ENCODE measurements at regions not wholly inside any gene's neighbourhood (a gene's known extent, or its start where the extent isn't known, plus 50 kb on each side); places are given as distances from the start of the nearest gene placed in this dataset.

- ChIA-PET CTCF (no interaction called here), POLR2A (no interaction called here)
- no peaks in the 10 kb centered on the region for H3K27me3 Mint-ChIP-seq (ENCODE audit: low read depth)
- peaks cover 4% of the 10 kb centered on the region; the same call in 1 of the 2 replicates for H3K9me3 Mint-ChIP-seq
- no peak for ATAC-seq
- no peak overlapping the region for H3K27ac Mint-ChIP-seq
- no peak overlapping the region for H3K4me3 Mint-ChIP-seq
- no peaks in the 10 kb centered on the region for H3K4me1 Mint-ChIP-seq
- no peaks in the 10 kb centered on the region for H3K36me3 Mint-ChIP-seq
- DNase-seq (ENCODE audit: low spot score) = no peak
- no peak for TF ChIP-seq FOXP4 (CRISPR knock-in tag; IDR thresholded peaks at IDR 0.05)
- no peak for TF ChIP-seq ZBTB21 (CRISPR knock-in tag; IDR thresholded peaks at IDR 0.05; ENCODE audit: borderline replicate concordance)
- no peak for TF ChIP-seq IRF2 (CRISPR knock-in tag; IDR thresholded peaks at IDR 0.05; ENCODE audit: borderline replicate concordance, low read depth)
- no peak for TF ChIP-seq USF1 (CRISPR knock-in tag; IDR thresholded peaks at IDR 0.05)
- no peak for TF ChIP-seq CREM (CRISPR knock-in tag; IDR thresholded peaks at IDR 0.05)
- TF ChIP-seq STAT6 (CRISPR knock-in tag; conservative IDR thresholded peaks at IDR 0.05; ENCODE audit: low read depth) = no peak
Observed at GRCh38 chr11:104819603-104820002, 78.7 kb downstream of the CASP12 start.

- Mint-ChIP-seq H3K4me1 (peaks cover 2% of the 10 kb centered on the region), H3K36me3 (no peaks in the 10 kb centered on the region), H3K27me3 (ENCODE audit: low read depth) (no peaks in the 10 kb centered on the region), H3K4me3 (no peak overlapping the region), H3K27ac (no peak overlapping the region), H3K9me3 (peaks cover 4% of the 10 kb centered on the region; the same call in 1 of the 2 replicates)
- ChIA-PET POLR2A (interaction anchor here (0.6 to 0.7 kb wide), 2 partner anchors 13 to 609 kb away, joined by 3 to 4 read pairs; no protein-coding TSS in a partner anchor), CTCF (interaction anchor here (0.8 kb wide), 1 partner anchor 211 kb away, joined by 3 read pairs; no protein-coding TSS in a partner anchor)
- no peak for ATAC-seq
- DNase-seq (ENCODE audit: low spot score) = no peak
- no peak for TF ChIP-seq USF2 (CRISPR knock-in tag; IDR thresholded peaks at IDR 0.05)
- no peak for TF ChIP-seq ZNF281 (CRISPR knock-in tag; IDR thresholded peaks at IDR 0.05)
- TF ChIP-seq FOXP1 (CRISPR knock-in tag; IDR thresholded peaks at IDR 0.05; ENCODE audit: borderline replicate concordance) = no peak
- TF ChIP-seq JUN (CRISPR knock-in tag; IDR thresholded peaks at IDR 0.05) = no peak
- no peak for TF ChIP-seq ZNF423 (CRISPR knock-in tag; IDR thresholded peaks at IDR 0.05)
- TF ChIP-seq CREB1 (CRISPR knock-in tag; IDR thresholded peaks at IDR 0.05) = no peak
- no peak for TF ChIP-seq GABPB1 (CRISPR knock-in tag; IDR thresholded peaks at IDR 0.05)
- TF ChIP-seq ZNF512 (CRISPR knock-in tag; IDR thresholded peaks at IDR 0.05; ENCODE audit: borderline replicate concordance) = no peak
- no peak for TF ChIP-seq STAT6 (CRISPR knock-in tag; conservative IDR thresholded peaks at IDR 0.05; ENCODE audit: low read depth)
- TF ChIP-seq IRF2 (CRISPR knock-in tag; IDR thresholded peaks at IDR 0.05; ENCODE audit: borderline replicate concordance, low read depth) = no peak
- TF ChIP-seq AFF4 (CRISPR knock-in tag; IDR thresholded peaks at IDR 0.05; ENCODE audit: borderline replicate concordance) = no peak
- no peak for TF ChIP-seq TCF7 (CRISPR knock-in tag; IDR thresholded peaks at IDR 0.05; ENCODE audit: low read depth)
Observed at GRCh38 chr11:104819107-104819506, 79.2 kb downstream of the CASP12 start.
